GM21360 (cell line): ENCODE measurements at regions not wholly inside any gene's neighbourhood (a gene's known extent, or its start where the extent isn't known, plus 50 kb on each side); places are given as distances from the start of the nearest gene placed in this dataset.

Source experiments
- ATAC-seq: cut with Tn5 transposase; IDR thresholded peaks from one replicate; pipeline ENCODE4 v1.9.1; 2021; ENCODE audit warnings: mild to moderate bottlenecking, moderate library complexity; ENCODE audit not compliant: unreplicated experiment

DNA sequence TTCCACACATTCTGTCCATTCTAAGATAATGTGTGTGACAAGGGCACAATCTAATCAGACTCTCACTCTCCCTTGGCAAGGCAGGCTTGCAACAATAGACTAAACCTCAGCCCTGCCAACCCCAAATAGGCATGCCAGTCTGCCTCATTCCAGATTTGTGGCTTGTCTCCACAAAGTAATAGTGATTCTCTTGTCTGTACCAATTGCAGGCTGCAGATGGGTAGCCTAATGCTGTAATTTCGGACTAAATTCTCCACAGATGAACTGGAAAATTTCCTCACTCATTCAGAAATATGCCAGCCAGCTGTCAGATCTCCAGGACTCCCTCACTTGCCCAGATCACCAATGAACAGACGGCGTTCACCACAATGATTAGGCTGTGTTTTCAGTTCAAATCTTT lies 413.6 kb downstream of the ELAVL2 start:
- ATAC-seq: no peak

DNA sequence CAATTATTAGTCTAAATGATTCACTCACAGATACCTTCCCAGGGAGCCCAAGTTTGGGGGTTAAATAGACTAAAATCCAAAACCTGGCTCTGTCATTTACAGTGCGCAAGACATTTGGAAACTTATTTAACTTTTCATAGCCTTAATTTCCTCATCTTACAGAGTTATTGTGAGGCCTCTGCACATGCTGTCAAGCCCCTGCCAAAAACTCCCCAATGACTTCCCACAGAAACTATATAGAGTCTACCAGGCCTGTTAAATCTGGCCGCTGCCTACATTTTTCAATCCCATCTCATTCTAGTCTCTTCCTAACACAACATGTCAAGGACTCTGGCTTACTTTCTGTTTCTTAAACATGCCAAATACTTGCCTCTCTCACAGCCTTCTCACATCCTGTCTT lies 412.5 kb downstream of the ELAVL2 start:
- ATAC-seq: no peak

DNA sequence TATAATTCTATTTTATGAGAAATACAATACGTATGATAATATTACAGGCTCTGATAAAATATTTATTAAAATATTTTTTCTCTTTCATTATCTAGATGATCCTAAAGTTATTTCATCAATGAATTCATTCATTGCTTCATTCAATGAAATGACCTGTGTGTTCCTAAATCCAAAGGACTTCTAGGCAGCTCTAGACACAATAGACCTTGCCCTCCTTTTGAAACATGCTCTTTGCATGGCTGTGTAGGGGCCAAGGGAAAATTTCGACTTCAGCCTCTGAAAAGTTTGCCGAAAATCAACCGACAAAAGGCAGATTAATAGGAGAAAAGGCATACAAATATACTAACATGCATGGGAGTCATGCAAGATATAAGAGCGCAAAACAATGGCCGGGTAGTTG lies 402.0 kb downstream of the ELAVL2 start:
- no peak for ATAC-seq

DNA sequence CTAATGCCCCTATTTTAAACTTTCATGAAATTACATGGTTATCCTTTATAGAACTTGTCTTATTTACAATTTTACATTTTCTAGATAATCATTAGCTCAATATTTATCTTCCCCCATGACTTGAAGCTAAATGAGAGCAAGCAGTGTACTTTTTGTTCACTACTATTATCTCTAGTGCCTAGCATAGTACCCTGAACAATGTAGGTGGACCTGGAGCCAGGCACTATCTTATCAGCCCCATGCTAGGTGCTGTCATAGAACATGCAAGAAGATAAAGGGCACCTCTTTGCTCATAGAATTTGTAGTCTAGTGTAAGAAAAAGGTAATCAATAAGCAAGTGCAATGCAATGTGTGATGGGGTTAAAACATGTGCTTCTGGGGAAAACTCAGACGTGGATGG lies 399.9 kb downstream of the ELAVL2 start:
- ATAC-seq: no peak

DNA sequence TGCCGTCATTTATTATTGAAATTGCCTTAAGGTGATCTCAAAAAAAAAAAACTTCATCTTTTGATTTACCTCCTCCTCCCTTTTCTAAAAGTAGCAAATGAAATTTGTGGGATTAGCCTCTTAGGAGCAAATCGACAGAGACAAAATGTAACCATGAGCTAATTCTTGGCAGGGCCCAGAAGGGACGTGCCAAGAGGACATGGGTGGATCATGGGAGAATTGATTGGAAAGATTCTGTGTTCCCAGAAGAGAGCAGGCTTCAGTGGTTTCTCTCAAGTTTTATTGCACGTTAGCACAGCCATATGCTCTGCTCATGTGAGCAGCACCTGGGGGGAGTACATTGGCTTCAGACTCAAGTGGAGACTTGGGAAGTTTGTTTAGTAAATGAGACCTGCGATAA lies 394.6 kb downstream of the ELAVL2 start:
- no peak for ATAC-seq

DNA sequence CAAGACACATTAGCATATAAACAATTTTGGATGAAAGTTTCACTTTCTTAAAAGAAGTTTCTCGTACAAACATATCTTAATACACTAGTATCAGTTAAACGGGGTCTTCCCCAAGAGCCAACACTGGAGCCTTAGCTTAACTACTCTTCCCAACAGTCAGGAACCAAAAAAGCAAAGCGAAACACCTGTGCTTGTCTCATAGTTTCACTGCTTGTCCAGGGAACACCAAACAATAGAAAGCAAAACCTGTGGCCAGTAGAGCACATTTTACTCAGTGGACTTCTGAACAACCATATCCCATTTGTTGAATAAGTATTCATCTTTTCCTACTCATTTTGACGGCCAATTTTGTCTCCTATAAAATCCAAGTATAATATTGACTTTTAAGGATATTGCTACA lies 391.4 kb downstream of the ELAVL2 start:
- ATAC-seq: no peak

DNA sequence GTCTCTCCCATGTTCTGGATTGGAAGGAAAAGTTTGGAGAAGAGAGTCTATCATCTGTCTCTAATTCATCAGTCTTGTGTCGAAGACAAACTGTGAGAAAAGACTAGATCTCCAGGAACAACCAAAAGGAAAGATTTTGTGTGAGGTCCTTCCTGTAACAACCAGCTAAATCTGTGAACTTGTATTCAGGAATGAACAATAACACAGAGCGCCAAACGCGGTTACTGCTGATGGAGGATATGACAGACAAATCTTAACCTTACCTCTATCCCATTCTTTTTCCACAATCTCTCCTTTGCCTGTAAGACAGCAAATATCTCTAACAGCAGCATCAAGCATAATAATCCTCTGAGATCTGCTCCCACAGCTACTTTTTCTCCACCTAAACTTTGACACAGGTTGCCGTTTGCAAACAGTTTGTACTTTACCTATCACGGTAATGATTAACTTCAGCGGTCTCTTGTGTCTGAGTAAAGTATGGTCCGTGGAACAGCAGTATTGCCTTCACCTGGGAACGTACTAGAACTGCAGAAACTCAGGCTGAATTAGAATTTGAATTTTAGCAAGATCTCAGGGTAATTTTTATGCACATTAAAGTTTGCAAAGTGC lies 387.6 kb downstream of the ELAVL2 start:
- ATAC-seq: no peak

DNA sequence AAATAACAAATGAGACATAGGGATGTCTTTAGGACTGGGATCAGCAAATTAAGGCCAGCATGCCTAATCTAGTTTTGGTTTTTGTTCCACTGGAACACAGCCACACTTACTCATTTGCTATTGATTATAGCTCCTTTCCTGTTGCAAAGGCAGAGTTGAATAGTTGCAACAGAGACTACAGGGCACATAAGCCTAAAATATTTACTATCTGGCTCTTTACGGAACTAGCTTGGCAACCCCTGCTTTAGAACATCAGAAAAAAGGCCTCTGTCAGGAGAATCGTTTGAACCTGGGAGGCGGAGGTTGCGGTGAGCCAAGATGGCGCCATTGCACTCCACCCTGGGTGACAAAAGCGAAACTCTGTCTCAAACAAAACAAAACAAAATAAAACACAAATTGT lies 384.8 kb downstream of the ELAVL2 start:
- no peak for ATAC-seq

DNA sequence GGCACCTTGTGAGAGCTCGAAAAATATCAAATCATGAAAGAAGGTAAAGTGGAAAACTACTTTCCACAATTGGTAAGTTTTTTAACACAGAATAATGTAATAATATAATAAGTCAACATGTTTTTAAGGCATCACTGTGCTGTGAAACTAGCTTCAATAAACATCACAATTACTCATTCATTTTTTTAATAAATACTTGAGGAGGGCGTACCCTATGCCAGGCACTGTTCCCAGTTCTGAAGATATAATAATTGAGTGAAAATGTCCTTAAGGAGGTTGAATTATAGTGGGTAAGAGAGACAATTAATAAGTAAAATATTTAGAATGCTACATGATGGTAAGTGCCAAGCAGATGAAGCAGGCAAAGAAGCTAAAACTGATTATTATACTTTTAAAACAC lies 381.4 kb downstream of the ELAVL2 start:
- ATAC-seq: no peak

DNA sequence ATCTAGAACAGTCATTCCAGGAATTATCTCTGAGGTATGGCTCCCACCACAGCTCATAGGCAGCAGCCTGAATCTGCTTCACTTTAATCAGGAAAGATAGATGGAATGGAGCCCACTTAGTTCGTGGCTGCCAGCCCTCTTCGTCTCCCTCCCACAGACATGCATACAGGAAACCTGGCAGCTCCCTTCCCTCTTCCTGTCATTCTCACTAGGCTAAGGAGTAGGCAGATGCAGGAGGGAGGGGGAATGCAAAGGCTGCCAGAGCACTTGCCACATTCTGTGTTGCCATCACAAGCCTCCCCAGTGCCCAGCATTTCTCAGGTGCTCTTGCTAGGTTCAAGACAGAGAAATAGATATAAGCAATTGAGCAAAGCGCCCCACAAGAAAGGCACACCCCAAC lies 378.9 kb downstream of the ELAVL2 start:
- ATAC-seq: no peak

DNA sequence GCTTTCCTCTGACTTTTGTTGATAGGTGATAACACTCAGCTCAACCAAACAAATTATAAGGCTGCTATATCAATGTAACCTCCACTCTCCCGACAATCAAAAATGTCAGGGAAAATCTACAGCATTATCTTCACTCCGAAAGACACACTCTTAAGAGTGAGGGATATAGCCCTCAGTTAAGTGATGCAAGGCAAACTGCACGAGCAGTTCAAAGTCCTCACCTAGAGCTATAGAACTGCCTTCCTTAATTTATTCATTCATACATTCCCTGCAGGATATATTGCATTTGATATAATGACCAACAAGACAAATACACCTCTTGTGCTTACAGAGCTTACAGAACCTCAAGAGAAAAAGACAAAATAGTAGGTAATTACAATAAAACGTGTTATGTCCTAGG lies 378.1 kb downstream of the ELAVL2 start:
- ATAC-seq: no peak

DNA sequence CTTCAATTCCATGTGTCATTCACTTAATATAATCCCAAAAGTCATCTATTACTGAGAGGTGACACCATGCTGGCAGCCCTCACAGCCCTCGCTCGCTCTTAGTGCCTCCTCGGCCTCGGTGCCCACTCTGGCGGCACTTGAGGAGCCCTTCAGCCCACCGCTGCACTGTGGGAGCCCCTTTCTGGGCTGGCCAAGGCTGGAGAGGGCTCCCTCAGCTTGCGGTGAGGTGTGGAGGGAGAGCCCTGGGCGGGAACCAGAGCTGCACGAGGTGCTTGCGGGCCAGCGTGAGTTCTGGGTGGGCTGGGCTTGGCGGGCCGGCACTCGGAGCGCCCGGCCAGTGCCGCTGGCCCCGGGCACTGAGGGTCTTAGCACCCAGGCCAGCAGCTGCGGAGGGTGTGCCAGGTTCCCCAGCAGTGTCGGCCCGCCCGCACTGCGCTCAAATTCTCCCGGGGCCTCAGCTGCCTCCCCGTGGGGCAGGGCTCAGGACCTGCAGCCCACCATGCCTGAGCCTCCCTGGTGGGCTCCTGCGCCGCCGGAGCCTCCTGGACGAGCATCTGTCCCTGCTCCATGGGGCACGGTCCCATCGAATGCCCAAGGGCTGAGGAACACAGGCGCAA lies 374.1 kb downstream of the ELAVL2 start:
- ATAC-seq: no peak

DNA sequence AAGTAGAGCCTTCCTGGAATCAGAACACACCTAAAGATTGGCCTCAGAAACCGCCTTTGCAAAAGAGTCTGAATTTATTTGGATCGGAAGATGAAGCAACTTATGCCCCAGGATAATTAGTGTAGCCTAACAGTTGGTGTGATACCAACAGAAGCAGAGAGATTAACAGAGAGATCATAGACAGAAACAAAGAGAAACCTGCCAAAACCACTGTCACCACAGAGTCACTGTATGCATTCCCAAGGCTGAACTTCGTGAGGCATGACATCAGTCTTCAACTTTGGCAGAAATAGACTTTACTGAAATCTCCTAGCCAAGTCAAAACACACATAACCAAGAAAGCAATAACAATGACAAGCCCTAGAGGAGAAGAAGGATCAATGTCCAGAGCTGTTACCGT lies 361.8 kb downstream of the ELAVL2 start:
- ATAC-seq: no peak

DNA sequence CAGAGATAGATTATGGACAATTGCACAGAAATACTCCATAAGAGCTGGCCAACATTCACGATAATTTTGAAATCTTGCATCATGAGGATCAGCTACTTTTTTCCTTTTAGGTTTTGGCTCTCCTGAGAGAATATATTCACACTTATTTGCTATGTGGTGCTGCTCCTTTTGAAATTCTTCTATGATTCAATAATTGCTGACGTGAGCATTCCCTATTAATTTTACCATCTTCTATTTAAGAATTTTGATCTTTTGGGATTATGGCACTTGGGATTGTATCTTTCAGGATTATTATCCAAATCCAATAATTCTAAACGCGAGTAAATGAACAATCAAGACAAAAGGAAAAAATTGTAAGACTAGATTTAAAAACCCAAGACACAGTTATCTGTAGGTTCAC lies 358.8 kb downstream of the ELAVL2 start:
- ATAC-seq: no peak

DNA sequence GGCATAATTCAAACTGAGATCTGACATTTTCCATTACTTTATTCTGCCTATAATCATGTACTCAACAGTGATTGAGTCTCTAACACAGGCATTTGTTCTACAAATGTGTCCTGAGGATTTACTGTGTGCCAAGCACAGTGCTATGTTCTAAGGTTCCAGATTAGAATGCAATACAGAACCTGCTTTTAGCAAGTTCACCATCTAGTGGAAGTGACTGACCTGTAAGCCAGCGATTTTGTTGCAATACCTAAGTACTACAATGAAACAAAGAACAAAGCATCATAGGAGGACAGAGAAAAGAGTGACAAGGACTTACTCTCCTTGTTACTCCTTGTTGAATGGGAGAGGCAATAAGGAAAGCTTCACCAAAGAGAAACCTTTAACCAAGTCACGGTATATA lies 348.1 kb downstream of the ELAVL2 start:
- no peak for ATAC-seq

DNA sequence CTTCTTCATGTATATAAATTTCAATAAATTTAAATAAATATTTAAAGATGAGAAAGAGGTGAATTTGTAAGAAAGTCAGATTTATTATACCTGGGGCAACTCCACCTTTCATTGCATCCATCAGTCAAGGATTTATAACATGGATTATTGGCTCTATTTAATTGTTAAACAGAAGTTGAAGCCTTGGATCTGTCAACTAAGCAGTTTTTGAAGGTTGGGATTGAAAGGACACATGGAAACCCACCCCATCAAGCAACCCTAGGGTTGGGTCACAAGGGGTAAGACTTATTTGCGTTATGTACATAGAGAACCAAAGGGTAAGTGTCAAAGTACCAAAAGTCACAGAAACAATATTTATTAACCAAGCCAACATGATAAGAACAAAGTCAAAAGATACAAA lies 342.5 kb downstream of the ELAVL2 start:
- ATAC-seq: no peak

DNA sequence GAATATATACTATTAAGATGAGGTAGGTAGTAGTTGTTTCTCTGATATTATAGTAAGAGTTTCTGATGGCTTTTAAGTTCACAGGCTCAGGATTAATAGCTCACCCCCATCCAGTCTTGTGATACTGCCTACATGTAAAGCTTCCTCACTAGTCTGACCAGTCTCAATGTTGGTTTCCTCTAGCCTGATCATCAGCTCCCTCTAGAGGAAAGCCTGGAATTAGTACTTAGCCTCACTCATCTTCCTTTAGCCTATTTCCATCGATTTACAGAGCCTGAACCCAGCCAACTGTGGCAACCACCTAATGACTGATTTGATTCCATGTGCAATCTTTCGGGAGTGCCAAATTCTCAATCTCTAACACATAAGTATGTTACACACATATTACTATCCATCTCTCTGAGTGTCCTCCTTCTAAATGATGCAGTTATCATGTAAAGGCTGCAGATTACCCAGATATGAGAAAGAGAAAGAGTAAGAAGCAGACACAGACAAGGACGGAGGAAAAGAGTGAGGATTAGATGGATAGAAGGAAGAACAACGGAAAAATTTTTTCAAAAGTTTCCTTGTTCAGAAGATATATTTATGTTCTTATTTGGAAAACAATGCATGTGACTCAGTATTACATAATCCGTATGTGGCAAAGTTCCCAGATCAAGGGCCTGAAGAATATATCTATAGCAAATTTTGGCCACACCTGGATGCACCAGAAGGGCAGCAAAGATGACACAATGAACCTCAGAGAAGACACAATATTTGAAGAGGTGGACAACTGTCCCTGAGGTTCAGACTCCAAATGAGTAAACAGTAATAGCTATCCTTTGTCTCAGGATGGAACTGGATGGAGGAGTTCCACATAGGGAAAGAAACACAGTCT lies 333.7 kb downstream of the ELAVL2 start:
- no peak for ATAC-seq

DNA sequence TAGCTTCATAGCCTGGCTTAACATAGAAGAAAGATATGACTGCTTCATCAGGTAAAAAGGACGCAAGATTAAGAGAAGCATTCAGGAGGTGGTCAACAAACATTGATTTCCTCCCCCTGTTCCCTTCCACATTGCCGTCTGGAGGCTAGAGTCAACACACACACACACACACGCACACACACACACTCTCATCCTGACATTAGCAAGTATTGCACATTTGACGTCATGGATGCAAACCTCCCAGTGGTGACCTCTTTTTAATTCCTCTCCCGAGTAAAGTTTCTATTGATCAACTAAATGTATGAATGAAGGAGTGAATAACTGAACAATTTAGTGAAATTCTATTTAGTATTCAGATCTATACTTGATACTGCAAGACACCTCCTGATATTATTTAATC lies 332.8 kb downstream of the ELAVL2 start:
- ATAC-seq: no peak

DNA sequence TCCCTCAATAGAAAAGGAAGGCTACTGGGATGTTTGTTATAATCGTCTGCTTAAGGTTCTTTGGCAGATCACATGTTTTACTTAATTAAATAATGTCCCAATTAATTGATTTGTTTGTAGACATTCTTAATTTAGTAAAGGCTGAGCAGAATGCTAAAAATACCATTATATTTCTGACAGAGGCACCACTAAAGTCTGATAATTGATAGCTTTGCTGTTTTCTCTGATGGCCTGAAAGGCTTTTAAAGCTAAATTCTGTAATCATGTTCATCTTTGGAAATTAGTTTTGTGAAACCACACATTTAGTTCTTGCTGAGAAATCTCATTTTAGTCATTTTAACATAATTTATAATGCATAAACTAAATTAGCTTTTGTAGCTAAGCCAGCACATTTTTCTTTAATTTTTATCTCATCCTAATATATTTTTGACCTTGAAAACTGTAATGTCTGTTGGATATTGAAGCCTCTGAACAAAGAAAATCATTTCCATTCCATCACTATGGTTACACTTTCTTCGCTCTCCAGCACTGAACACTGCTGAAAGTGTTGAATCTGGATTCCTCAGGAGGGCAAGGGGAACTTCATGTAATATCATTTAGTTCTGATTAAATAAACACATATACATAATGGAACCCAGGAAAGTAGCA lies 329.4 kb downstream of the ELAVL2 start:
- ATAC-seq: no peak

DNA sequence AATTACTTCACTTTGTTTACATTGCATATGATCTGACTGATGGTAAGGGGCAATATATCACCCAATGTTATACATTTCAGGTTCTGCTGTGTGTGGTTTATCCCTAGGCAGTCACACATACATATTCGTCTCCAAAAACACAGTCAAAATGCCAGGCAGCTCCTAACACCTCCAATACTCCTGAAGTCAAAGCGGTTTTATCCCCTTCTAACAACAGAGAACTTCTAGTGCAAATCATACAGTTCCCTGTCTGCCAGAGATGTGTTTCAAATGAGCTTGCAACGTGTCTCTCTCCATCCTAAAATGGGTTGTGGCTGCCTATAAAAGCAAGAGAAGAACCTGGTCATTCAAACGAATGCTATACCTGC lies 328.9 kb downstream of the ELAVL2 start:
- ATAC-seq: no peak

DNA sequence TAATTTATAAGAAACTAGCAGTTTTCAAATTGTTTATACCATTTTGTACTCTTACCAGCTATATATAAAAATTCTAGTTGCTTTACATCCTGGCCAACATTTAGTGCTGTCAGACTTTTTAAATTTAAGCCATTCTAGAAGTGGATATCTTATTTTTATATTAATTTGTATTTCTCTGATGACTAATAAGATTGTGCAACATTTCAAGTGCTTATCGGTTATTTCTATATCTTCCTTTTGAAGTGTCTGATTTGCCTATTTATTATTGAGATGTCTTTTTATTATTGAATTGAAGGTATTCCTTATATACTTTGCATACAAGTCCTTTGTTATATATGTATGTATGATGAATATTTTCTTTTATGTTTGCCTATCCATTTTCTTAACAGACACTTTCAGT lies 324.0 kb downstream of the ELAVL2 start:
- ATAC-seq: no peak

DNA sequence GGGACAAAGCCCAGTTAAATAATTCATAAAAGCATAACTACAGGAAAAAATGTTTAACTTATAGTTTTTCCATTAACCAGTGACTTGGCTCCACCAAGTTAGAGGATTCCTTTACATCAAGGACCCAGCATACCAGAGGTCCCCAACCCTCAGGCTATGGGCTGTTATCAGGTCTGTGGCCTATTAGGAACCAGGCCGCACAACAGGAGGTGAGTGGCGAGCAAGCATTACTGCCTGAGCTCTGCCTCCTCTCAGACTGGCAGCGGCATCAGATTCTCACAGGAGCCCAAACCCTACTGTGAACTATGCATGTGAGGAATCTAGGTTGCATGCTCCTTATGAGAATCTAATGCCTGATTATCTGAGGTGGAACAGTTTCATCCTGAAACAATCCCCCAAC lies 303.1 kb downstream of the ELAVL2 start:
- ATAC-seq: no peak
